ENCODE measurements at regions not wholly inside any gene's neighbourhood (a gene's known extent, or its start where the extent isn't known, plus 50 kb on each side); places are given as distances from the start of the nearest gene placed in this dataset.
"Not testable (repeated sequence)": the region's sequence is repeated elsewhere in the genome, so short reads cannot be mapped to it uniquely, and the experiment has no call there.

DNA sequence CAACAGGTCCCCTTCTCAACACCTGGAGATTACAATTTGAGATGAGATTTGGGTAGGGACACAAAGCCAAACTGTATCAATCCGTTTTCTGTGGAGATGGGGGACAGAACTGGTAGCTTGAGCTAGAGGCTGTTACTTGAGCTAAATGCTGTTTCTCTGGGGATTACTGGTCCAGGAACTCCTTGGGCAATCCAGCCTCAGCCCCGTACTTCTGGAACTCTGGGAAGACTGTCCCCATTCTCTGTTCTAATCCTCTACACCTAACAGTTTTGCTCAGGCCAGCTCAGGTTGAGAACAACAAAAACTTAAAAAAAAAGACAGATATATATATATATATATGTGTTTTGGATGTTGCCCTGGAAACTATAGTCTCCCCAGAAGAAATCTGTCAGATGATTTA, 255.0 kb downstream of the GOLGA6L6 start:
- TF ChIP-seq, protein P1, sequence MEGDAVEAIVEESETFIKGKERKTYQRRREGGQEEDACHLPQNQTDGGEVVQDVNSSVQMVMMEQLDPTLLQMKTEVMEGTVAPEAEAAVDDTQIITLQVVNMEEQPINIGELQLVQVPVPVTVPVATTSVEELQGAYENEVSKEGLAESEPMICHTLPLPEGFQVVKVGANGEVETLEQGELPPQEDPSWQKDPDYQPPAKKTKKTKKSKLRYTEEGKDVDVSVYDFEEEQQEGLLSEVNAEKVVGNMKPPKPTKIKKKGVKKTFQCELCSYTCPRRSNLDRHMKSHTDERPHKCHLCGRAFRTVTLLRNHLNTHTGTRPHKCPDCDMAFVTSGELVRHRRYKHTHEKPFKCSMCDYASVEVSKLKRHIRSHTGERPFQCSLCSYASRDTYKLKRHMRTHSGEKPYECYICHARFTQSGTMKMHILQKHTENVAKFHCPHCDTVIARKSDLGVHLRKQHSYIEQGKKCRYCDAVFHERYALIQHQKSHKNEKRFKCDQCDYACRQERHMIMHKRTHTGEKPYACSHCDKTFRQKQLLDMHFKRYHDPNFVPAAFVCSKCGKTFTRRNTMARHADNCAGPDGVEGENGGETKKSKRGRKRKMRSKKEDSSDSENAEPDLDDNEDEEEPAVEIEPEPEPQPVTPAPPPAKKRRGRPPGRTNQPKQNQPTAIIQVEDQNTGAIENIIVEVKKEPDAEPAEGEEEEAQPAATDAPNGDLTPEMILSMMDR (conservative IDR thresholded peaks at IDR 0.05) = not testable (repeated sequence)
- TF ChIP-seq EZH2 (IDR thresholded peaks at IDR 0.05; ENCODE audit: low read depth) = not testable (repeated sequence)
